IPS-18a (cell line): ENCODE measurements at regions not wholly inside any gene's neighbourhood (a gene's known extent, or its start where the extent isn't known, plus 50 kb on each side); places are given as distances from the start of the nearest gene placed in this dataset.

Experiments used
- H3K27ac ChIP-seq: one replicate; pipeline ENCODE4 v1.5.1; 2013; ENCODE audit warnings: low read length
- H3K27me3 ChIP-seq: one replicate; pipeline ENCODE4 v1.6.1; 2013; ENCODE audit warnings: mild to moderate bottlenecking, low read length; ENCODE audit not compliant: control insufficient read depth, insufficient read depth
- H3K36me3 ChIP-seq: one replicate; pipeline ENCODE4 v1.6.1; 2013; ENCODE audit warnings: low read depth, low read length; ENCODE audit not compliant: control insufficient read depth
- H3K4me1 ChIP-seq: one replicate; pipeline ENCODE4 v1.6.1; 2013; ENCODE audit warnings: low read depth, low read length; ENCODE audit not compliant: control insufficient read depth
- H3K4me3 ChIP-seq: one replicate; pipeline ENCODE4 v1.5.1; 2013; ENCODE audit warnings: low read length
- H3K9ac ChIP-seq: one replicate; pipeline ENCODE4 v1.6.1; 2013; ENCODE audit warnings: mild to moderate bottlenecking, low read length, moderate library complexity
- H3K9me3 ChIP-seq: one replicate; pipeline ENCODE4 v1.6.1; 2013; ENCODE audit warnings: low read depth, low read length; ENCODE audit not compliant: control insufficient read depth

GRCh38 chr3:31008994-31009393 lies 114.5 kb upstream of the GADL1 start:
- Histone ChIP-seq H3K27me3 (peaks cover 66% of the 10 kb centered on the region), H3K36me3 (no peaks in the 10 kb centered on the region), H3K4me3 (no peak overlapping the region), H3K9ac (no peak overlapping the region), H3K4me1 (peaks cover 14% of the 10 kb centered on the region), H3K9me3 (no peaks in the 10 kb centered on the region), H3K27ac (no peak overlapping the region)

DNA sequence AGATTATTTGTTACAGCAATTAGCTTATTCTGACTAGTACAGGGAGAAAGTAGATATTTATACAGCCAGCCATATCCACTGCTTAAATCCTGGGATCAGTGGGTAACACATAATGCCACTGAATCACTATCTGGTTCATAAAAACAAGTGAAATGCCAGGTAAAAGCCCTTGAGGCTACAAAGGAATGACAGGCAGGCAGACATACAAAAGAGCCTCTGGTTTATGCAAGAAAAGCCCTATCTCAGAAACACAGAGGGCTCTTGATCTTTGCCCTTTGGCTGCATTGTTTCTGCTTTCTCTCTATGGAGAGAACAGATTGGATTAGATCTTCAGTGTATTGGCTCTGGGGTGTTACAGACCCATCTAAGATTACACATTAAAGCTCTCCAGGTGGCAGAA lies 115.4 kb upstream of the GADL1 start:
- H3K36me3 ChIP-seq: no peaks in the 10 kb centered on the region
- H3K9ac ChIP-seq: no peak overlapping the region
- no peak overlapping the region for H3K27ac ChIP-seq

GRCh38 chr3:31010491-31010890 lies 116.0 kb upstream of the GADL1 start:
- Histone ChIP-seq H3K36me3 (no peaks in the 10 kb centered on the region), H3K4me3 (no peak overlapping the region), H3K9me3 (no peaks in the 10 kb centered on the region), H3K27ac (no peak overlapping the region), H3K27me3 (peaks cover 66% of the 10 kb centered on the region), H3K4me1 (peaks cover 14% of the 10 kb centered on the region), H3K9ac (no peak overlapping the region)

More for the DNA sequence above, 115.4 kb upstream of the GADL1 start:
- Histone ChIP-seq H3K27me3 (peaks cover 66% of the 10 kb centered on the region), H3K9me3 (no peaks in the 10 kb centered on the region), H3K4me3 (no peak overlapping the region), H3K4me1 (peaks cover 14% of the 10 kb centered on the region)

- Histone ChIP-seq H3K9me3 (no peaks in the 10 kb centered on the region), H3K9ac (no peak overlapping the region), H3K4me1 (peaks cover 14% of the 10 kb centered on the region), H3K36me3 (no peaks in the 10 kb centered on the region), H3K4me3 (no peak overlapping the region), H3K27me3 (peaks cover 62% of the 10 kb centered on the region), H3K27ac (no peak overlapping the region)
These were observed 116.9 kb upstream of the GADL1 start for GRCh38 chr3:31011380-31011779.

- H3K36me3 ChIP-seq: no peaks in the 10 kb centered on the region
- no peak overlapping the region for H3K9ac ChIP-seq
- H3K4me3 ChIP-seq: no peak overlapping the region
- H3K27me3 ChIP-seq: peaks cover 45% of the 10 kb centered on the region
- no peaks in the 10 kb centered on the region for H3K9me3 ChIP-seq
- H3K27ac ChIP-seq: no peak overlapping the region
- peaks cover 14% of the 10 kb centered on the region for H3K4me1 ChIP-seq
These were observed 118.6 kb upstream of the GADL1 start for GRCh38 chr3:31013090-31013489.

- Histone ChIP-seq H3K36me3 (no peaks in the 10 kb centered on the region), H3K4me1 (peaks cover 11% of the 10 kb centered on the region), H3K9me3 (no peaks in the 10 kb centered on the region), H3K27me3 (peaks cover 38% of the 10 kb centered on the region), H3K9ac (no peak overlapping the region), H3K27ac (no peak overlapping the region), H3K4me3 (no peak overlapping the region)
These were observed 119.4 kb upstream of the GADL1 start for GRCh38 chr3:31013843-31014242.

- Histone ChIP-seq H3K36me3 (no peaks in the 10 kb centered on the region), H3K27me3 (peaks cover 31% of the 10 kb centered on the region), H3K9me3 (no peaks in the 10 kb centered on the region), H3K27ac (no peak overlapping the region), H3K9ac (no peak overlapping the region), H3K4me3 (no peak overlapping the region), H3K4me1 (peaks cover 5% of the 10 kb centered on the region)
These were observed 120.0 kb upstream of the GADL1 start for GRCh38 chr3:31014317-31015040.

- Histone ChIP-seq H3K27ac (no peak overlapping the region), H3K36me3 (no peaks in the 10 kb centered on the region), H3K4me3 (no peak overlapping the region), H3K27me3 (peaks cover 18% of the 10 kb centered on the region), H3K9ac (no peak overlapping the region), H3K9me3 (no peaks in the 10 kb centered on the region), H3K4me1 (no peaks in the 10 kb centered on the region)
These were observed 121.7 kb upstream of the GADL1 start for GRCh38 chr3:31016196-31016595.

DNA sequence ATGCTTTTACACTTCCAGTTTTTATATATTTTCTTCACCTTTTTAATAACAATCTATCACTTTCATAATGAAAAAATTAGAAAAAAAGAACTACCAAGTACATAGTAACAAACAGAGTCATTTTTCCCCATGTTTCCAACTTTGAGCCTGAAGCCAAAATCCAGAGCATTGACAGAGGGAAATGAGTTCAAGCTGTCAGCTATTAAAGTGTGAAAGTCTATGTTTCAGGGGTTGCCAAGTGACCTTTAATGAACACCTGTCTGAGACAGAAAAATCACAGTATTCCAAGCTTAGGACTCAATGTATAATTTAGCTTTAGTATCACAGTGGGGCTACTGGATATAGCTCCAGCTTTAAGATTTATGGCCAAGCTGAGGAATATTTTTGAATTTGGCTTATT lies 128.3 kb upstream of the GADL1 start:
- Histone ChIP-seq H3K36me3 (no peaks in the 10 kb centered on the region), H3K27me3 (no peaks in the 10 kb centered on the region), H3K4me3 (no peak overlapping the region), H3K4me1 (no peaks in the 10 kb centered on the region), H3K9ac (no peak overlapping the region), H3K27ac (no peak overlapping the region), H3K9me3 (no peaks in the 10 kb centered on the region)

GRCh38 chr3:31025541-31025940 lies 131.1 kb upstream of the GADL1 start:
- no peaks in the 10 kb centered on the region for H3K27me3 ChIP-seq
- H3K4me3 ChIP-seq: no peak overlapping the region
- H3K9ac ChIP-seq: no peak overlapping the region
- no peak overlapping the region for H3K27ac ChIP-seq
- H3K9me3 ChIP-seq: no peaks in the 10 kb centered on the region
- H3K36me3 ChIP-seq: no peaks in the 10 kb centered on the region
- H3K4me1 ChIP-seq: no peaks in the 10 kb centered on the region

DNA sequence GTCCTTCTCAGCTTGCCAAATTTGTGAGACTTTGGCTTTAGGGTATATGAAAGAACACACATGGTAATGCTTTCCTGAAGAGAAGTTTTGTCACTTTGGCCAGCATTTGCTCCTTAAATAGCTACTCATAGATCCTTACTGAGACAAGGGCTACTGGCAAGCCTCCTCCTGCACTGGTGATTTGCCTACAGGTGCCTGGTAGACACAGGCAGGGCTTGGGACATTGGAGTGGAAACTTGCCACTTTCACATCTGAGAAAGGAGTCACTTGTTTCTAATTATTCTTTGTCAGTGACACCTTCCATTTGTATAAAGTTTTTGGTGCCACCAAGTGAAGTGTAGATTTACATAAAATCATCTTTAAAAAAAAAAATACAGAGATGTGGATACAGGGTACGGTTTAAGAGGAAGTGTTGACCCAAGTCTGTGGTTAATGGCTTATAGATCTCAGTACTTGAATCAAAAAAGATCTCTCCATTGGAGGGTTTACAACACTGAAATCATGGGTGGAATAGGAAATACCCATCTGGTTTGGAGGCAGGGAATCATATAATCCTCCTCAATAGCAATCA lies 132.8 kb upstream of the GADL1 start:
- Histone ChIP-seq H3K36me3 (no peaks in the 10 kb centered on the region), H3K4me1 (no peaks in the 10 kb centered on the region), H3K9me3 (no peaks in the 10 kb centered on the region), H3K27me3 (no peaks in the 10 kb centered on the region), H3K27ac (no peak overlapping the region), H3K9ac (no peak overlapping the region), H3K4me3 (no peak overlapping the region)

DNA sequence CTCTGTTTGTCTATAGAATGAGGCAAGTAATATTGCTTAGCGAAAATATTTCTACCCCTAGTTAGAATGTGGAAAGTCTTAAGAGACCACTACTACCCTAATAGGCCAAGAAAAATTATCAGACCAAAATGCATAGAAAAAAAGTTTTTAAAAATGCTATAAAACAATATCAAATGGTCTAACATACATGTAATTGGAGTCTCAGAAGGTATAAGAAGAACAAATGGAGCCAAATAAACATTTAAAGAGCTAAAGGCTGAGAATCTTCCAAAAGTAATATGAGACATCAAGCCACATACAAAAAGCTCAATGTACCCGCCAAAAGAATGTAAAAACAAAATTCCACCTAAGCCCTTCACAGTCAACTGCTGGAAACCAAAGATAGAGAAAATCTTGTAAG lies 133.5 kb upstream of the GADL1 start:
- Histone ChIP-seq H3K27ac (no peak overlapping the region), H3K4me3 (no peak overlapping the region), H3K4me1 (no peaks in the 10 kb centered on the region), H3K36me3 (no peaks in the 10 kb centered on the region), H3K27me3 (no peaks in the 10 kb centered on the region), H3K9ac (no peak overlapping the region), H3K9me3 (no peaks in the 10 kb centered on the region)
